ENCODE measurements at regions not wholly inside any gene's neighbourhood (a gene's known extent, or its start where the extent isn't known, plus 50 kb on each side); places are given as distances from the start of the nearest gene placed in this dataset.

DNA sequence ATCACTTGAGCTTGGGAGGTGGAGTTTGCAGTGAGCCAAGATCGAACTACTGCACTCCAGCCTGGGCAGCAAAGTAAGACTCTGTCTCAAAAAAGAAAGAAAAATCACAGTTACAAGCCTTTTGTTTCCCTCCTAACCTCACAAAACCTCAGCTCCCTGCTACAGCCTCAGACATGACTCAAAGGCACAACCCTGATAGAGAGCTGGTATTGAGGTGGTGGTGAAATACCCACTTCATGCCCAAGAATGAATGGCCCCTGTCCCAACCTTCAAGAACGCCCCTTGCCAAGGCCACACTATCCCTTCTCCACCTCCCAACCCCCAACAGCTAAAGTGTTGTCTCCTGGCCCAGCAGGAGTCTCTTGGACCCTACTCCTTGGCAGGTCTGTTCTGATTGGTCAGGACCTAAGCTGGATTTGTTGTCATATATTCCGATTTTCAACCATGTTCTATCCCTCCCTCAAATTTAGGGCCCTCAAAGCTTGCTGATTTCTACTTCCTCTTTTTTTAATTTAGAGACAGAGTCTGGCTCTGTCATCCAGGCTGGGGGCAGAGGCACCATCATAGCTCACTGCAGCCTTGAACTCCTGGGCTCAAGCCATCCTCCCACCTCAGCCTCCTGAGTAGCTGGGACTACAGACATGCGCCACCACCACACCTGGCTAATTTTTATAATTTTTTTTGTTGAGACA, 61.9 kb upstream of the BZW1 start:
- H4K91ac ChIP-seq (ENCODE audit: insufficient read length, low read depth, low read length): no peak overlapping the region
- no peak overlapping the region for H2BK120ac ChIP-seq (ENCODE audit: low read depth, low read length, poor library complexity, severe bottlenecking)
- TF ChIP-seq, protein P1, sequence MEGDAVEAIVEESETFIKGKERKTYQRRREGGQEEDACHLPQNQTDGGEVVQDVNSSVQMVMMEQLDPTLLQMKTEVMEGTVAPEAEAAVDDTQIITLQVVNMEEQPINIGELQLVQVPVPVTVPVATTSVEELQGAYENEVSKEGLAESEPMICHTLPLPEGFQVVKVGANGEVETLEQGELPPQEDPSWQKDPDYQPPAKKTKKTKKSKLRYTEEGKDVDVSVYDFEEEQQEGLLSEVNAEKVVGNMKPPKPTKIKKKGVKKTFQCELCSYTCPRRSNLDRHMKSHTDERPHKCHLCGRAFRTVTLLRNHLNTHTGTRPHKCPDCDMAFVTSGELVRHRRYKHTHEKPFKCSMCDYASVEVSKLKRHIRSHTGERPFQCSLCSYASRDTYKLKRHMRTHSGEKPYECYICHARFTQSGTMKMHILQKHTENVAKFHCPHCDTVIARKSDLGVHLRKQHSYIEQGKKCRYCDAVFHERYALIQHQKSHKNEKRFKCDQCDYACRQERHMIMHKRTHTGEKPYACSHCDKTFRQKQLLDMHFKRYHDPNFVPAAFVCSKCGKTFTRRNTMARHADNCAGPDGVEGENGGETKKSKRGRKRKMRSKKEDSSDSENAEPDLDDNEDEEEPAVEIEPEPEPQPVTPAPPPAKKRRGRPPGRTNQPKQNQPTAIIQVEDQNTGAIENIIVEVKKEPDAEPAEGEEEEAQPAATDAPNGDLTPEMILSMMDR (conservative IDR thresholded peaks at IDR 0.05): no peak
- H2BK15ac ChIP-seq (ENCODE audit: low read depth, low read length): no peak overlapping the region; the same call in 1 of the 2 replicates
- no peak overlapping the region for H3K27ac ChIP-seq (ENCODE audit: insufficient read length, low read depth, low read length)
- no peak overlapping the region; the same call in 1 of the 2 replicates for H3K14ac ChIP-seq (ENCODE audit: insufficient read depth, low read length)
- no peak overlapping the region for H2AK5ac ChIP-seq (ENCODE audit: insufficient read length, low read length)
- H3K9ac ChIP-seq (ENCODE audit: extremely low read depth, insufficient read length, low read length): no peak overlapping the region
- no peaks in the 10 kb centered on the region for H3K27me3 ChIP-seq (ENCODE audit: insufficient read depth, low read length)
- H2AFZ ChIP-seq (ENCODE audit: low read length): no peak overlapping the region
- H3K27ac Mint-ChIP-seq: no peak overlapping the region
- no peaks in the 10 kb centered on the region; the same call in 1 of the 2 replicates for H3K4me1 ChIP-seq (ENCODE audit: insufficient read depth, low read length)
- no peak overlapping the region for H2BK20ac ChIP-seq (ENCODE audit: low read depth, low read length, poor library complexity, severe bottlenecking)
- no peaks in the 10 kb centered on the region for H3K79me2 ChIP-seq (ENCODE audit: insufficient read depth, low read length)
- no peaks in the 10 kb centered on the region for H3K9me3 Mint-ChIP-seq
- no peaks in the 10 kb centered on the region for H3K9me3 ChIP-seq (ENCODE audit: control insufficient read depth, low read depth, low read length)
- H3K56ac ChIP-seq (ENCODE audit: insufficient read length, low read depth, low read length): no peak overlapping the region
- no peaks in the 10 kb centered on the region for H4K20me1 ChIP-seq (ENCODE audit: control insufficient read depth, insufficient read depth, insufficient read length)
- H2BK12ac ChIP-seq (ENCODE audit: insufficient read length, low read depth, low read length): no peak overlapping the region
- no peak overlapping the region for H3K4me2 ChIP-seq (ENCODE audit: insufficient read depth, insufficient read length, low read length)
- H3K4ac ChIP-seq (ENCODE audit: low read depth, low read length): no peak overlapping the region
- no peaks in the 10 kb centered on the region for H3K79me1 ChIP-seq (ENCODE audit: insufficient read depth, low read depth, low read length, poor library complexity, severe bottlenecking)
- H4K8ac ChIP-seq (replicated peaks; ENCODE audit: insufficient read length, low read depth, low read length): no peak overlapping the region
- H3K23ac ChIP-seq (ENCODE audit: insufficient read length, low read depth, low read length): no peak overlapping the region
- no peak overlapping the region for H3K4me3 Mint-ChIP-seq
- H4K5ac ChIP-seq (ENCODE audit: insufficient read length, low read depth, low read length): no peak overlapping the region
- H2BK5ac ChIP-seq (ENCODE audit: insufficient read length, low read length): no peak overlapping the region
- H3K27me3 Mint-ChIP-seq (ENCODE audit: low read depth): peaks cover 2% of the 10 kb centered on the region; the same call in 1 of the 2 replicates
- no peaks in the 10 kb centered on the region for H3K36me3 Mint-ChIP-seq (ENCODE audit: insufficient read depth in 1 of 3, low read depth in 3 of 3)
- no peaks in the 10 kb centered on the region for H3K23me2 ChIP-seq (ENCODE audit: insufficient read length, low read depth, low read length, poor library complexity, severe bottlenecking)
- DNase-seq: no peak
- peaks cover 0 to 13% of the 10 kb centered on the region in 2 experiments; a peak in 3 of 4 replicates for H3K4me1 Mint-ChIP-seq
- no peak overlapping the region for H3K18ac ChIP-seq (ENCODE audit: insufficient read length, low read depth, low read length)
- no peak overlapping the region for H3T11ph ChIP-seq (ENCODE audit: low read length)
- WGBS (ENCODE audit: extremely low coverage, insufficient read length, low lambda C conversion rate): no CpG with 5 or more reads among the region's 4 CpGs

All from H9 (cell line).